ENCODE measurements at regions not wholly inside any gene's neighbourhood (a gene's known extent, or its start where the extent isn't known, plus 50 kb on each side); places are given as distances from the start of the nearest gene placed in this dataset.

DNA sequence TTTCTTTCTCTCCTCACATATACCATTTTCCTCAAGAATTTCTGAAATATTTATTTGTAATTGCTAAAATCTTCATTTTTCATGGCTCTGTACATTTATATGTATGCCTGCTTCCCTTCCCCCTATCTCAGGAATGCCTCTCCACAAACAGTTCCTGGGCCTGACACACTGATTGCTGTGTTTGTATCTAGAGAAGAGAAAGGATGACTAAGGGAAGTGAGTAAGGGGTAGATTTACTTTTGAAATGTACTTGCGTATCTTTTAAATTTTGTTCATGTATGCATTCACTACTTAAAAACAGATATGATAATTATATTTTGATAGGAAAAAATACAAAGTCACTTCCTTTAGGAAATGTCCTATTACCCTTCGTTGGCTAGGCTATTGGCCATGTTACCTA, 790.8 kb downstream of the PCDH18 start:
- no peak for DNase-seq

DNA sequence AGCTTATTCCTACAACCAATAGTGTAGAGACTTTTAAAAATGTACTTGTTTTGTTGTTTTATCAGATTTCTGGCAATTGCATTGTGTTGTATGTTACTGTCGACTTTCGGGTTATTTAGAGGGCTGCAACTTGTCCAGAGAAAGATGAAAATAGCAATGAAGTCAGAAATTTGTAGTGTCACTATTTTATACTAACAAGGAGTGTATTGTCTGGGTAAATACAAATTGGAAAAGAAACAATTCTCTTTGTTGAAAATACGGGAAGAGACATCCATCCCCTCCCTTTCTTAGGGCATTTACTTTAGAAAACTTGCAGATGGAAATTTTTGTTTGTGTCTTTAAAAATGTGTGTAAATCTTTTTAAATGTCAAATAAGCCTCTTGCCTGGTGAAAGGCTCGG, 792.0 kb downstream of the PCDH18 start:
- no peak for DNase-seq

DNA sequence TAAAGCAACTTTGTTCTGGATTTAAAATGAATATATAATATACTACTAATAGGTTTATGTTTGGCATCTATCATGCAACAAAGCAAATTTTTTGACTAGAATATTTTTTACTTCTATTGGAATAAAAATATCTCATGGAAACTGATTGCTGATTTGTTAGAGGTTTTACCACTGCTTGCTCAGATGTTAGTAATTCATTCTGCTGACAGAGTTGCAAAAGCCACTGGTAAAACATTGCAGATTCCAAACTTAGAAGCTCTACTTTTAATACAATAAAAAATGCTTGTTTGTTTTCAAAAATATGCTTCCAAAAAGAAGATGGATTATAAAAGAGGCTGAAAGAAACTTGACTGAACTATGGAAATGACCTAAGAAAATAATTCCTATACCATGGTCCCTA, 795.2 kb downstream of the PCDH18 start:
- no peak for DNase-seq

DNA sequence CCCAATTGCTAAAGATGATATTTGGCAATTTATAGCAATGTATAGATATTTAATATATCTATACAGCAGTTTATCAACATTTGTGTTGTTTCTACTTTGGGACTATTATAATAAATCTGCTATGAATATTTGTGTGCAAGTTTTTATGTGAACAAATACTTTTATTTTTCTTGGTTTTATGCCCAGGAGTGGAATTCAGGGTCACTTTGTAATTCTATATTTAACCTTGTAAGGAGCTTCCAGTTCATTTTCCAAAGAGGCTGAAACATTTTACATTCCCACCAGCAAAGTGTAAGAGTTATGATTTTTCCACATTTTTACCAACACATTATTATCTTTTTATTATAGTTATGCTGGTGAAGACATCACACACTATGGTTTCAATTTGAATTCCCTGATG, 801.3 kb downstream of the PCDH18 start:
- no peak for DNase-seq

DNA sequence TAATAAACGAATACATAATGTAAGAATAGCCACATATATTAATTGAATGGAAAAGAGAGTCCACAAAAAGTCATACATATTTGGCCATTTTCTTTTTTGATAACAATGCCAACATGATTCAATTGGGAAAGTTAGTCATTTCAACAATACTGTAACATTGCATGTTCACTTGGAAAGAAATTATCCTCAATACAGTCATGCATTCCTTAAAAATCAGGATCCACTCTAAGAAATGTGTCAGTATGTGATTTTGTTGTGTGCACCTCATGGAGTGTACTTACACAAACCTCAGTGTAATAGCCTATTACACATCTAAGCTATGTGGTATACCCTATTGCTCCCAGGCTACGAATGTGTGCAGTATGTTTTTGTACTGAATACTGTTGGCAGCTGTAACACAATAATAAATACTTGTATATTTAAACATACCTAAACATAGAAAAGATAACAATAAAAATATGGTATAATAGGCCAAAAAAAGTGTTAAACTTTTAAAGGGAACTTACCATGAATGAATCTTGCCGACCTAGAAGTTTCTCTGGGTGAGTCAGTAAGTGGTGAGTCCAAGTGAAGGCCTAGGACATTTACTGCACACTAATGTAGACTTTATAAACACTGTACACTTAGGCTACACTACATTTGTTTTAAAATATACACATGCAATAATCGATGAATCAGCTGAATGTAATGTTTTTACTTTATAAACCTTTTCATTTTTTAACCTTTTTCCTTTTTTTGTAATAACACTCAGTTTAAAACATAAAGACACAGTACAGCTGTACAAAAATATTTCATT, 806.8 kb downstream of the PCDH18 start:
- no peak for DNase-seq

DNA sequence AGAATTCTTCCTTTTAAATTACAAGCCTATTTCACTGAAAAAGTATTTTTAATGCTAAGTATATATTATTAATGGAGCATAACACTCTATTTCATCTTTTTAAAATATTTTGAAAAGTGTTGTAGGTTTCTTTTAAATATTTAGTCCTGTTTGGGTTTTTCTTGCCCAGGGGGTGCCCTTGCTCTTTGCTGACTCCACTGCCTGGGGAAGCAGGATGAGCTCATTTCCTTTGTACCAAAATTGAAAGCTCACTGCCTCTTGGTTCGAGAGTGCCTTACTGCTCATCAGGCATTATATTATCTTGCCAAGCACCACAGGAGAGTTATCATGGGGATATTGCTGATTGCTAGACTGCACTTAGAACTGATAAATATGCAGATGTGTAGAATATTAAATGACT, 819.2 kb downstream of the PCDH18 start:
- no peak for DNase-seq

DNA sequence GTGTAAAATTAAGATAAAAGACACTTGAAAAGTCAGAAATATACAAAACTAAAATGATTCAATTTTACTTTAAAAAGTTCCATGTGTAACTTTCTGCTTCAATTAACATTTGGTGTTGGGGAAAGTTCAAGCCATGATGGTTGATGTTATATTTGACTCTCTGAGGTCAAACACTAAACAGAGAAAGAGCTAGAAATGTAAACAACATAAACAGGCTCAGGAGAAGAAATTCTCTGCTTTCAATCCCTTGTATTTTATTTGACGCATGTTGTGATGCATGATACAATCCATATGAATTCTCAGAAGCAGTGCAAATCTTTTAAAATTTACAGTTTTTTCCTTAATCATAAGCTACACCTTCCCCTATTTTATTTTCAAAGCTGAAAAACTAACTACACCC, 822.4 kb downstream of the PCDH18 start:
- DNase-seq = no peak

DNA sequence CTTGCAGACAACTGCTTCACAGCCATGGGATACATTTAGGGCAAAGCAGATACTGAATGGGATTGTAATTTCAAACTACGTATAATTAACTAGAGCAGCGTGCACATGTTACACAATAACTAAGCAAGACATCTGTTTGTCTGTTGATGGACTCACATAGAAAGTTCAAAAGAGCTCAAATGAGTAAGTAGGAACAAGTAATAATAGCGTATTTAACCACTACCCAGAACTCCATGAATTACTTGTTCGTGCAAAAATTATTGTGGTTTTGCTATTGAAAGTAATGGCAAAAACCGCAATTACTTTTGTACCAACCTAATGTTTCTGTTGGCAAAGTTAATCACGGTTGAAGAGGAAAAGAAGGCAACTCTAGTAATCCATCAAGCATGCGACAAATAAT, 825.4 kb downstream of the PCDH18 start:
- DNase-seq = no peak

DNA sequence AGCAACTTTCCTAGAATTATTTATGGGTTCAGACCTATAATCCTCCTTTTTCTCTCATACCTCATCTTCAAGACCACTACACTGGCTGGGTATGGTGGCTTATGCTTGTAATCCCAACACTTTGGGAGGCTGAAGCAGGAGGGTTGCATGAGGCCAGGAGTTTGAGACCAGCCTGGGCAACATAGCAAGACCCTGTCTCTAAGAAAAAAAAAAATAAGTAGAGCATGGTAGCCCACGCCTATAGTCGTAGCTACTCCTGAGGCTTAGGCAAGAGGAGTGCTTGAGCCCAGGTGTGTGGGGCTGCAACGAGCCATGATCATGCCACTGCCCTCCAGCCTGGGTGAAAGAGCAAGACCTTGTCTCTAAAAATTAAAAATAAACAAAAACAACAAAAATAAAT, 832.4 kb downstream of the PCDH18 start:
- no peak for DNase-seq

DNA sequence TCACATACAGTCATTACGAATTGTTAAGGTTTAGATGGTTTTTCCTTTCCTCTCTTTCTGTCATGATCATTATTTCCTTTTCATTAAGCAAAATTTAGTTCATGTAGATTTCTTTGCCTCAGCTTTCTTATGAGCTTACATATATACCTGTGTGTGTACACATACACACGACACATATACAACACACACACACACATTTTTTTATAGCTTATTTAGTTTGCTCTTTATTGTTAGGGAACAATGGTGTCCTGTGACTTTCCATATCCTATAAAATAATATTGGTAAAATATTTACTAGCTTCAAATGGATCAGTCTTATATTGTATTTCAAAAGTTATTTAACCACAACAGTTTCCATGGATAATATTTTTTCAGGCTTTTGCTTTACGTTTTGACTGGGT, 840.7 kb downstream of the PCDH18 start:
- DNase-seq = no peak

DNA sequence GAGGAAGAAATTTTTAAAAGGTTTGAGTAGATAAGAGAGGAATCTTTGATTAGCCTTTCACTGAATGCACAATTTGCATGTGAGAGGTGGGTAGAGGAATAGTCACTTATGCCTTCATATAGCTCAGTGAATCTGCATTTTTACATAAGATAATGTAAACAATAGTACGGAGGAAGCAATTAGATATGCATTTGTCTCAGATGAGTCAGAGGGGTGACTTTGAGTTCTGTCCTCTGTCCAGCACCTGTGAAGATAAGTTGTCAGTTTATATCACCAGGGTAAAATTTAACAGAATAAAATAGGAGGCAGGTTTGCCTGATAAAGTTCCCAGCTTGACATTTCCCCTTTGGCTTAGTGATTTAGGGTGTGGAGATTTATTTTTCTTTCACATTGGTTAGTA, 841.9 kb downstream of the PCDH18 start:
- no peak for DNase-seq

DNA sequence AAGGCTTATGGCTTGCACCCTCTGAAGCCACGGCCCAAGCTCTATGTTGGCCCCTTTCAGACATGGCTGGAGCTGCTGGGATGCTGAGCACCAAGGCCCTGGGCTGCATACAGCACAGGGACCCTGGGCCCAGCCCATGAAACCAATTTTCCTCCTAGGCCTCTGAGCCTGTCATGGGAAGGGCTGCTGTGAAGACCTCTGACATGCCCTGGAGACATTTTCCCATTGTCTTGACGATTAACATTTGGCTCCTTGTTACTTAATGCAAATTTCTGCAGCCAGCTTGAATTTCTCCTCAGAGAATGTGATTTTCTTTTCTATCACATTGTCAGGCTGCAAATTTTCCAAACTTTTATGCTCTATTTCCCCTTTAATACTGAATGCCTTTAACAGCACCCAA, 844.7 kb downstream of the PCDH18 start:
- no peak for DNase-seq

DNA sequence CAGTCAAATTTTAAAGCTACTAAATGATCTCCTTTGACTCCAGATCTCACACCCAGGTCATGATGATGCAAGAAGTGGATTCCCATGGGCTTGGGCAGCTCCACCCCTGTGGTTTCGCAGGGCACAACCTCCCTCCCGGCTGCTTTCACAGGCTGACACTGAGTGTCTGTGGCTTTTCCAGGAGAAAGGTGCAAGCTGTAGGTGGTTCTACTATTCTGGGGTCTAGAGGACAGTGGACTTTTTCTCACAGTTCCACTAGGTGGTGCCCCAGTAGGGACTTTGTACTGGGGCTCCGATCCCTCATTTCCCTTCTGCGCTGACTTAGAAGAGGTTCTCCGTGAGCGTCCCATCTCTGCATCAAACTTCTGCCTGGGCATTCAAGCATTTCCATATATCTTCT, 845.2 kb downstream of the PCDH18 start:
- no peak for DNase-seq

DNA sequence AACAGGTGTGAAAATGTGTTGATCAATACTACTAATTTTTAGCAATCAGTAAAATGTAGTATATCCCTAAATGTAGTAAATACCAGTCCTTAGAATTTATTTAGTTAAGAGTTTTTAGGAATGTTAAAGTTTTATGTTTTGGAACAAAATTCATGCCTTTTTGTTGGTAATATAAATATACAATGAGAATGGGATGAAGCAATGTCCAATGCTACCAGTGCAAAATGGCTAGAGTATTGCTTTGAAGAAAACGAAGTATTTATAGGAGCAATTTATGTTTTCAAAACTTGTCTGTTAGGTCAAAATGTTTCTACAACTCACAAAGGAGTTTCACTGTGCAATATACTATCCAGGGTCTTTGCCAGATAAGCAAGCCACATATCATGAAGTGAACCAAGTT, 851.5 kb downstream of the PCDH18 start:
- no peak for DNase-seq

DNA sequence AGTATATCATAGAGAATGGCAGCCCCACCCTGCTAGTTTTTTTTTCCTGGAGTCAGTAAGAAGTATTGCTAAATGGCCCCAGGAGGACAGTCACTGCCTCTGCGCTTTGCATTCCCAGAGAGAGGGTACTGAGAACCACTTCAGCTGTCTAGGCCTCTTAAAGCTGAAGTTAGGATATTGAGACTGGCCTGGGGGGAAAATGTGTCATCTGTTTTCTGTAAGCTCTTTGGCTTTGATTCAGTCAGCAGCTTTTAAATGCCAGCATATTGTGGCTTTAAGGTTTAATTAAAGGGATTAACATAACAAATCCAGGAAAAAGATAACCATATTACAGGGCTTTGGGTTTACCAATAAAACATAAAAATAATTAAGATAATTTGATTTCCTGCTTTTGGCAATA, 852.0 kb downstream of the PCDH18 start:
- no peak for DNase-seq

DNA sequence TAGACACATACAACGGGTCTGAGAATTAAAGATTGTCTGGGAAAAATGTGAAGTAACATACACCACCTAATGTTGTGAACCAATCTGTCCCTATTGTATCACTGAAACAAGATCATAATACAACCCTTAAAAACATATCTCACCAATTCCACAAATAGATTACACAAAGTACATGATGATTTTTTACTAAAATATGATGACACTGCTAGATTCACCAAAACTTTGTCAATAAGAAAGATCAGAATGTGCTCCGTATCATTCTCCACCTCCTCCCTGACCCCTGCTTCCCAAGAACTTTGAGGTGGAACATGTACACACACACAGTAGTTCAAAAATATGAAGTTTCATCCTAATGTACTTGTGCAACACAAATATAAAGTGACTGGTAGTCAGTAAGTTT, 862.0 kb downstream of the PCDH18 start:
- no peak for DNase-seq

DNA sequence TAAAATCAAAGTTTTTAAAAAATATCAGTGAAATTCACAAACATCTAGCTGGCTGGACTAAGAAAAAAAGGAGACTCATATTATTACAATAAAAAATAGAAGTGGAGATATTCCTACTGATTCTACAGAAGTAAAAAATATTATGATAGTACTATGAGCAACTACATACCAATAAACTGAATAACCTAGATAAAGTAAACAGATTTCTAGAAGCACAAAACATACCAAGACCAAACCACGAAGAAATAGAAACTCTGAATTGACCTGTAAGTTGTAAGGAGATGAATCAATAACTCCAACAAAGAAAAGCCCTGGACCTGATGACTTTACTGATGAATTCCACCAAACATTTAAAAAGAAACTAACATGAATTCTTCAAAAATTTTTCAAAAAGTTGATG, 867.3 kb downstream of the PCDH18 start:
- DNase-seq = no peak

DNA sequence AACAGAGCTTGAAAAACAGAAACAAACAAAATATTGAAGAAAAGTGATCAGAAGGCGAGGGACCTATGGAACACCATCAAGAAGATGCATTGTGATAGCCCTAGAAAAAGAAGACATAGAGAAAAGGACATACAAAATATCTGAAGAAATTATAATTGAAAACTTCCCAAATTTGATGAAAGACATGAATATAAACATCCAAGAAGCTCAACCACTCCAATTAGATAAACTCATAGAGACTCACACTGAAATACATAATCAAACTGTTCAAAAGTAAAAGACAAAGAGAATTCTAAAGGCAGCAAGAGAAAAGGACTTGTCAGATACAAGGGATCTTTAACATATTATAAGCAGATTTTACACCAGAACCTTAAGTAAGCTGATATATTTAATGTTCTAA, 869.8 kb downstream of the PCDH18 start:
- DNase-seq = no peak

DNA sequence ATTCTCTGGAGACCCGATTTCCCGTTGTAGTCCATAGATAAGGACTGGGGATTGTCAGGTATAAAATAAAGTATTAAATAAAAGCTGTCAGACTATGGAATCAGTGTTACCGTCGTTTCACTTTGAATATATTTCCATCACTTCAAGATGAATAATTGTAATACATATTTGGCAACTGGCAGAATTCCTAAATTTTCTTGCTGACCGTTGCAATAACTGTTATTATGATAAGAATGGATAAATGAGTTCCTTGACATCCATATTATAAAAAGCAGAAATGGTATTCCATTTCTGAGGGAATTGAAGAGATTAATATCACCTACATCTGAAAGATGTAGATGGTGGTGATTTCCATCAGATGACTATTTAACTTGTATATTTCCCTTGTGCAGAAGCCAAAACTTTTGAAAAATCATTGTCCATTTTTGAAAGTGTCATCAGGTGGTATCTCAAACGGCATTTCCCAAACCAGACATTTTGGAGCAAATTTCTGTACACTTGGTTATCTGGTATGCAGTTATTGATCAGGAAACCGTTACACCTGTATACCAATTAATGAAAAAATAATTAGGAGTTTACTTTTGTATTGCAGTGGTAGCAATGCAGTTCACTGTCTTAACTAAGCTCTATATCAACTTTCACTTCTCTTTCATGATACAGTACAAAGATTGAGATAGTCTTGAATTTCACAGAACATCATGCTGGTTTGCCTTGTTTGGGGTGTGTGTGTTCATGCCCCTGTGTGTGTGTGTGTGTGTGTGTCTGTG, 878.5 kb downstream of the PCDH18 start:
- no peak for DNase-seq

DNA sequence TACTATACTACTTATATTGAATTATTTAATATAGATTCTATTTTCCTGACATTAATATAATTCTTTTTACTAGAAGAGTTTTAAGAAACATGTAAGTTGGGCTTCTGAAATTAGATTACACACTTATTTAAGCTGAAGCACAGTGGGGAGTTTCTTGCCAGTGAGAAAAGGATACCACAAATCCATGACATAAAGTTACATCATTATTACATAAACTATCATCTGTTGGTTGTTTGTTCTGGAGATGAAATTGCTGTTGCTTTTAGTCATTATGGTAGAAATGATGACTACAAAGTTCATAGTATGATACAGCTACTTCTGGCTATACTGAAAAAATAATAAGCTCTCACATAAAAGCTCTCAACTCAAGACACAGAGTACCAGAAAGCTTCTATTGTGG, 880.4 kb downstream of the PCDH18 start:
- DNase-seq = no peak

DNA sequence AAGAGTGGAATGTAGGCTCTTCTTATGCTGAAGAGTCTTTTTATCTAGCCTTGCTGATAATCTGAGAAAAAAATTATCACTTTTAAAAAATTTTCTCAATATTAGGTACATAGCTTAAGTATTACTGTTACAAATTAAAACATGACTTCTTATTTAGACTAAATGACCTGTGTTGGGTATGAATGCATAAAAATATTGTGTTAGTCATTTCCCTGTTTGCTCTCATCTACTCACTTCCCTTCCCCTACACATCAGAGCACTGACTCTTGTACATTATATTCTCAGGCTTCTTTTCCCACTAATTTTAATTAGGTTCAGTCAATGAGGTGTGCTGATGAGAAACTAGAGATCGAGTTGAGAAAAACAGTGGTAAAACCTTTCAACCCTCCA, 881.0 kb downstream of the PCDH18 start:
- no peak for DNase-seq

DNA sequence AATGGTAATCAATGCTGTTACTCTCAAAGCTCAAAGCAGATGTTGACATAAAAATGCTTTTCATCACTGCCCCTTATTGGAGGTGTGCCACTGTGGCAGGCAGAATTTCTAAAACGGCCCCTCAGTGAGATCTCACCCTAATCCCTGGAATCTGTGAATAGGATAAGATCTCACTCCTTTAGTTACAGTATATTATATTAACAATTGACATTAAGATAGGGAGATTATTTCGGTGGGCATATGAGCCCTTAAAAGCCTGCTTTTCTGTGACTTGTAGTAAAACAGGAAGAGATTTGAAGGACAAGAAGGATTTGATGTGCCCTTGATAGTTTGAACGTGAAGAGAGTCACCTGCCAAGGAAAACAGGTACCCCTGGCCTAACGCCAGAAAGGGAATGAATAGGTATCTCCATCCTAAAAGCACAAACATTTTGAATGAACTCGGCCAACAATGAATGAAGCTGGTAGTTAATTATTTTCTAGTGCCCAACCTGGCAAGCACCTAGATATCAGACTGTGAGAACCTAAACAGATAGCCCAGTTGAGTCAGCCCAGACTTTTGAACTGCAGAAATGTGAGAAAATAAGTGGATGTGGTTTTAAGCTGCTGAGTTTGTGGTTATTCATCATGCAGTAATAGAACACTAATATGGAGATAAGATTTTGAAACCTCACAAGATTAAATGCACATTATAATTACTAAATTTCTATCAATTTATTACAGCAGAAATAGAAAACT, 881.6 kb downstream of the PCDH18 start:
- DNase-seq = no peak

DNA sequence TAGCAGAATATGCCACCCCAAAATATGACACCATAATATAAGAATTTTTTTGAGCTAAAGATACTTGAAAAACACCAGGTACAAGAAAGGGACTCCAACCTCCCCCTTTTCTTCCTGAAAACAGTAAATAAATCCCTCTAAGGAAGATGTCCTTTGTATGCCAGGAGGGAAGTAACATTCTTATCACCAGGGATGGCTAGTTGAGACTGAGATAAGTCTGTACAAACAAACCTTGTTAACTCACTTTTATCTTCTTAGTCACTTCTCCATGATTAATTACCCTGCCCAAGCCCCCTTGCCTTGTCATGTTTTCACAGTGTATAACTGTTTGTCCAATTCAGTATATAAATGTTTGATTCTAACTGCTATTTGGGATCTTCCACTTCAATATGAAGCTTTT, 888.0 kb downstream of the PCDH18 start:
- DNase-seq = no peak

DNA sequence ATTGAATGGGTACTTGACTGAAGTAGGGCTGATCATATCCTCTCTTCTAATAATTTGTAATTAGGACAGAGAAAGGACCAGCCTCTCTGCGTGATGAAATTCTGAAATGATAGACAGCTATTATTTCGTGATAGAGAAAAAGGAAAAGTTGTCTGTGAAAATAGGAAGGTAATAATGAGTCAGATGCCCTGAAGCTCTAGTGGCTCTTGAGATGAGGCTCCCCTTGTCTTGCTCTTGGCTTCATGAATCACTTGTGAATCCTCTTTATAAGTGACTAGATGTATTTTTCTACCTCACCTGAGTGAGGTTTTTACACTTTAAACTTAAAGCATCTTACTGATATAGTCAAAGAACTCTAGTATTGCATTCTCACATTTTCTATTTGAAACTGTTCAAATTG, 888.9 kb downstream of the PCDH18 start:
- DNase-seq = no peak
